Sigmoid colon (tissue), 3 donors: ENCODE measurements at regions not wholly inside any gene's neighbourhood (a gene's known extent, or its start where the extent isn't known, plus 50 kb on each side); places are given as distances from the start of the nearest gene placed in this dataset.

ENCODE experiments used
- CTCF ChIP-seq, 4 experiments: fragments of 450-650 bp in 3 of 4; fragments of 200-600 bp in 1 of 4; IDR thresholded peaks; one replicate each; pipeline ENCODE4 v1.5.1; 2016 to 2019; ENCODE audit warnings: antibody characterized with exemption in 4 of 4, mild to moderate bottlenecking in 3 of 4, moderate library complexity in 2 of 4
- POLR2A ChIP-seq, 2 donors: fragments of 450-650 bp; IDR thresholded peaks; one replicate each; pipeline ENCODE4 v1.6.1; 2016; ENCODE audit warnings: antibody characterized with exemption in 2 of 2, mild to moderate bottlenecking in 2 of 2, moderate library complexity in 2 of 2

- no peak for TF ChIP-seq POLR2A (IDR thresholded peaks at IDR 0.05)
- no peak for TF ChIP-seq CTCF (IDR thresholded peaks at IDR 0.05)
These were observed 143.9 kb upstream of the IPO5 start for GRCh38 chr13:97809576-97809975.
